ENCODE measurements at regions not wholly inside any gene's neighbourhood (a gene's known extent, or its start where the extent isn't known, plus 50 kb on each side); places are given as distances from the start of the nearest gene placed in this dataset.

GRCh38 chr2:234725528-234726264 is 226.1 kb upstream of the SH3BP4 start (continued):
- TF ChIP-seq CHD7 (IDR thresholded peaks at IDR 0.05; ENCODE audit: insufficient replicate concordance, low read length): no peak
- TF ChIP-seq GABPA (IDR thresholded peaks at IDR 0.05; ENCODE audit: borderline replicate concordance, insufficient read depth, low read length): no peak
- no peak for TF ChIP-seq PHF8 (conservative IDR thresholded peaks at IDR 0.05; ENCODE audit: low read depth, low read length)
- no peak for TF ChIP-seq KDM4A (IDR thresholded peaks at IDR 0.05; ENCODE audit: low read depth, low read length, severe bottlenecking)
